SH-SY5Y (cell line): ENCODE measurements at regions not wholly inside any gene's neighbourhood (a gene's known extent, or its start where the extent isn't known, plus 50 kb on each side); places are given as distances from the start of the nearest gene placed in this dataset.

ENCODE experiments used
- GATA2 ChIP-seq: IDR thresholded peaks from 2 replicates; pipeline ENCODE4 v1.6.1; 2011; ENCODE audit warnings: mild to moderate bottlenecking, low read depth, low read length
- GATA3 ChIP-seq: IDR thresholded peaks from 2 replicates; pipeline ENCODE4 v1.6.1; 2011; ENCODE audit warnings: low read depth, mild to moderate bottlenecking, low read length, moderate library complexity

DNA sequence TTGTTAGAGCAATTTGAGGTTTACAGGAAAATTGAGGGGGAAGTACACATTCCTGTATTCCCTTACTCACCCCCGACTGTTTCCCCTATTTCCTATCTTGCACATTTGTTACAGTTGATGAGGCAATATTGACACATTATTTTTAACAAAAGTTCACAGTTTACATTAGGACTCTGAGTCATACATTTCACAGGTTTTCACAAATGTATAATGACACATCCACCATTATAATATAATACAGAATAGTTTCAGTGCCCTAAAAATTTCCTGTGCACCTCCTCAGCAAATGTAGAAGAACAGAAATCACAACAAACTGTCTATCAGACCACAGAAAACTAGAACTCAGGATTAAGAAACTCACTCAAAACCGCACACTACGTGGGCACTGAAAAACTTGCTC lies 160.6 kb upstream of the RMP24 start:
- TF ChIP-seq GATA2 (no peak), GATA3 (no peak)
